OCI-LY3 (cell line): ENCODE measurements at regions not wholly inside any gene's neighbourhood (a gene's known extent, or its start where the extent isn't known, plus 50 kb on each side); places are given as distances from the start of the nearest gene placed in this dataset.

ENCODE experiments used
- EZH2phosphoT487 ChIP-seq: fragments of 200-600 bp; shearing (Covaris generic); IDR thresholded peaks from 2 replicates; pipeline ENCODE4 v1.6.1; 2018; ENCODE audit warnings: antibody characterized with exemption, mixed run types, low read depth
- TF ChIP-seq, protein P1 (sequence below): fragments of 200-600, 300-600 bp; sonication (generic); IDR thresholded peaks from 2 replicates; pipeline ENCODE4 v1.5.1; 2014; ENCODE audit warnings: antibody characterized with exemption, low read length, low read depth

DNA sequence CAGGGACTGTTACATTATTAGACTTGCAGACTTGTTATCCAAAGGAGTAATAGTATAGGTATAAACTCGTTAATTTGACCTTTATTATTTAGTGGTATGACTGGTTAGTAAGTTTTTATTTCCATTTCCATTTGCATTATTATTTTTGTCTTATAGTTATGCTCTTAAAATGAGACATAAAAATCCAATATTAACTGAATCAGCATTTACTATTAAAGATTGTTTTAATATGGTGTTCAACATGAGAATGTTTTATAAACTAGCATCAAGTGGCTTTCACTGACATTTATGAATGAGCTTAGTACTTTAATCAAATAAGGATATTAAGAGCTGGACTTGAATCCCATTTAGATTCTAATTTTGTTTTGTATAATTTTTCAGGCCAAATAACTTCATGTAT, 228.1 kb upstream of the HAND2 start:
- TF ChIP-seq, protein P1, sequence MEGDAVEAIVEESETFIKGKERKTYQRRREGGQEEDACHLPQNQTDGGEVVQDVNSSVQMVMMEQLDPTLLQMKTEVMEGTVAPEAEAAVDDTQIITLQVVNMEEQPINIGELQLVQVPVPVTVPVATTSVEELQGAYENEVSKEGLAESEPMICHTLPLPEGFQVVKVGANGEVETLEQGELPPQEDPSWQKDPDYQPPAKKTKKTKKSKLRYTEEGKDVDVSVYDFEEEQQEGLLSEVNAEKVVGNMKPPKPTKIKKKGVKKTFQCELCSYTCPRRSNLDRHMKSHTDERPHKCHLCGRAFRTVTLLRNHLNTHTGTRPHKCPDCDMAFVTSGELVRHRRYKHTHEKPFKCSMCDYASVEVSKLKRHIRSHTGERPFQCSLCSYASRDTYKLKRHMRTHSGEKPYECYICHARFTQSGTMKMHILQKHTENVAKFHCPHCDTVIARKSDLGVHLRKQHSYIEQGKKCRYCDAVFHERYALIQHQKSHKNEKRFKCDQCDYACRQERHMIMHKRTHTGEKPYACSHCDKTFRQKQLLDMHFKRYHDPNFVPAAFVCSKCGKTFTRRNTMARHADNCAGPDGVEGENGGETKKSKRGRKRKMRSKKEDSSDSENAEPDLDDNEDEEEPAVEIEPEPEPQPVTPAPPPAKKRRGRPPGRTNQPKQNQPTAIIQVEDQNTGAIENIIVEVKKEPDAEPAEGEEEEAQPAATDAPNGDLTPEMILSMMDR = no peak
- TF ChIP-seq EZH2phosphoT487 = no peak
